Transverse colon (tissue), 4 donors: ENCODE measurements at regions not wholly inside any gene's neighbourhood (a gene's known extent, or its start where the extent isn't known, plus 50 kb on each side); places are given as distances from the start of the nearest gene placed in this dataset.

ENCODE experiments used
- DNase-seq: peaks from one replicate; pipeline ENCODE4 v3.0.0-alpha.2; 2019
- H3K27ac ChIP-seq, 4 donors: fragments of 200-600 bp; sonication (generic); 2 replicates each; pipeline ENCODE4 v1.5.1; 2016 to 2018; ENCODE audit warnings: inconsistent platforms in 4 of 4
- H3K27me3 ChIP-seq: fragments of 200-600 bp; sonication (generic); 2 replicates; pipeline ENCODE4 v1.5.1; 2017; ENCODE audit warnings: inconsistent platforms
- H3K36me3 ChIP-seq, 4 donors: fragments of 200-600 bp; sonication (generic); 2 replicates each; pipeline ENCODE4 v1.5.1; 2017 to 2019; ENCODE audit warnings: inconsistent platforms in 4 of 4
- H3K4me1 ChIP-seq, 4 donors: fragments of 200-600 bp; sonication (generic); 2 replicates each; pipeline ENCODE4 v1.5.1; 2017 to 2020; ENCODE audit warnings: inconsistent platforms in 4 of 4
- H3K4me3 ChIP-seq, 4 donors: fragments of 200-600 bp; sonication (generic); 1 replicate in 1 of 4; 2 replicates in 3 of 4; pipeline versions ENCODE4 v1.5.1 to v1.6.1; 2017 to 2019; ENCODE audit warnings: inconsistent platforms in 4 of 4
- H3K9me3 ChIP-seq, 2 donors: fragments of 200-600 bp; sonication (generic); 2 replicates each; pipeline ENCODE4 v1.5.1; 2017 to 2019; ENCODE audit warnings: inconsistent platforms in 2 of 2
- EP300 ChIP-seq: sonication (generic); formaldehyde crosslinking; IDR thresholded peaks from one replicate; pipeline ENCODE4 v1.6.1; 2017; ENCODE audit warnings: antibody characterized with exemption, low read depth
- POLR2A ChIP-seq: fragments of 450-650 bp; IDR thresholded peaks from one replicate; pipeline ENCODE4 v1.6.1; 2016; ENCODE audit warnings: antibody characterized with exemption, mild to moderate bottlenecking, moderate library complexity
- POLR2AphosphoS5 ChIP-seq, 3 donors: sonication (generic); formaldehyde crosslinking; IDR thresholded peaks; one replicate each; pipeline ENCODE4 v1.6.1; 2016; ENCODE audit warnings: antibody characterized with exemption in 3 of 3
- WGBS, 2 donors: methylation state at CpG; one replicate each; pipeline ENCODE4 v1.1.5; 2018; ENCODE audit warnings: low coverage in 1 of 2; 5-methylcytosine and 5-hydroxymethylcytosine counted together
- in situ Hi-C, 4 donors: fragments of 200-750 bp; cut with MboI; loops; one replicate each; pipeline versions ENCODE4 v1.15.0 to v1.15.1; 2017; ENCODE audit warnings: low sequenced_read_pairs in 3 of 4, low pct_ligation_motif_present in 1 of 4, low pct_unique_long_range_greater_than_20kb in 1 of 4
- intact Hi-C: fragments of 100-400 bp; cut with DNase I; formaldehyde crosslinking; loops from one replicate; pipeline ENCODE4 v1.15.1; 2023; ENCODE audit warnings: low total_unique reads
- TF ChIP-seq, protein P1 (sequence below), 5 experiments: fragments of 200-600 bp in 3 of 5; fragments of 450-650 bp in 2 of 5; sonication (generic) in 3 of 5; IDR thresholded peaks; 1 replicate in 2 of 5; 2 replicates in 3 of 5; pipeline ENCODE4 v1.5.1; 2016 to 2017; ENCODE audit warnings: antibody characterized with exemption in 5 of 5, inconsistent platforms in 3 of 5, mild to moderate bottlenecking in 2 of 5, moderate library complexity in 1 of 5

DNA sequence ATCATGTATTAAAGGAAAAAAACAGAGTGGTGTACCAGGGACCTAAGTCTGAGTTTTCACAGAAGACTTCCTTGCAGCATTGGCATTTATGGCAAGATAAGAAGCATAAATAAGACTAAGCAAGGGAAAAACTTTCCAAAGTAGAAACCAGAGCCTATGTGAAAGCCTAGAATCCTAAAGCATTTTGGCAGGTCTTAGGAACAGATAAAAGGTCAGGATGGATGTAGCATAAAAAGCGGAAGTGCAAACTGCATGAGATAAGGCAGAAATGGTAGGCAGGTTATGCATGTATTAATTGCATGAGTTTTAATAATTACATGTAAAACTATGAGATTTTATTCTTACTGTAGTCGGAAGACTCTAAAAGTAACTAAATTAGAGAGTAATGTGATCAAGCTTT lies 596.5 kb downstream of the SUCLG1 start:
- no peak overlapping the region for H3K27ac ChIP-seq
- H3K36me3 ChIP-seq: no peaks in the 10 kb centered on the region
- H3K4me1 ChIP-seq: peaks cover 0 to under 1% (median 0%) of the 10 kb centered on the region in 4 donors
- H3K9me3 ChIP-seq: no peaks in the 10 kb centered on the region
- TF ChIP-seq, protein P1, sequence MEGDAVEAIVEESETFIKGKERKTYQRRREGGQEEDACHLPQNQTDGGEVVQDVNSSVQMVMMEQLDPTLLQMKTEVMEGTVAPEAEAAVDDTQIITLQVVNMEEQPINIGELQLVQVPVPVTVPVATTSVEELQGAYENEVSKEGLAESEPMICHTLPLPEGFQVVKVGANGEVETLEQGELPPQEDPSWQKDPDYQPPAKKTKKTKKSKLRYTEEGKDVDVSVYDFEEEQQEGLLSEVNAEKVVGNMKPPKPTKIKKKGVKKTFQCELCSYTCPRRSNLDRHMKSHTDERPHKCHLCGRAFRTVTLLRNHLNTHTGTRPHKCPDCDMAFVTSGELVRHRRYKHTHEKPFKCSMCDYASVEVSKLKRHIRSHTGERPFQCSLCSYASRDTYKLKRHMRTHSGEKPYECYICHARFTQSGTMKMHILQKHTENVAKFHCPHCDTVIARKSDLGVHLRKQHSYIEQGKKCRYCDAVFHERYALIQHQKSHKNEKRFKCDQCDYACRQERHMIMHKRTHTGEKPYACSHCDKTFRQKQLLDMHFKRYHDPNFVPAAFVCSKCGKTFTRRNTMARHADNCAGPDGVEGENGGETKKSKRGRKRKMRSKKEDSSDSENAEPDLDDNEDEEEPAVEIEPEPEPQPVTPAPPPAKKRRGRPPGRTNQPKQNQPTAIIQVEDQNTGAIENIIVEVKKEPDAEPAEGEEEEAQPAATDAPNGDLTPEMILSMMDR (IDR thresholded peaks at IDR 0.05): no peak
- TF ChIP-seq EP300: no peak
- TF ChIP-seq POLR2A: no peak
- intact Hi-C loops (no loop called here), in situ Hi-C loops (no loop called here)
- H3K27me3 ChIP-seq: no peaks in the 10 kb centered on the region
- DNase-seq: no peak
- H3K4me3 ChIP-seq: no peak overlapping the region
- 83 to 86% methylated on average over 2 of the region's 2 CpGs for WGBS, 2 donors

DNA sequence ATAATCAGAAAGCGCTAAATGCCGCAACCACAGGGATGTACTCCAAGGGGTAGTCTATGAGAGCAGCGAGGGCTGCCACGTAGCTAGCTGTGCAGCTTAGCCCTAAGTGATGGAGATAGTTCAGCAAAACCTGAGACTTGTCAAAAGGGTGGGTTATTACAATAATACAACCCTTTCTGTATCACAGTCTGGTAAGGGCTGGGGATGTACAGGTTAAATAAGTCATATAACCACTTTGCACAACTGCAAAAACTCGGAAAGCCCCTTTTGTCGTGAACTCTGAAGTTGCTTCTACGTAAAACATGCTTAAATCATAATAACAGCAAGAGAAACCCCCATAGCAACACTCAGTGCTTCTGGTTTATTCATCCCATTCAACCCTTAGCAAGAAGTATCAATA lies 598.8 kb downstream of the SUCLG1 start:
- in situ Hi-C loops: no loop called here
- no peak overlapping the region for H3K4me3 ChIP-seq
- H3K27me3 ChIP-seq: no peaks in the 10 kb centered on the region
- no peak for DNase-seq
- 71 to 75% methylated on average over 5 to 7 of the region's 7 CpGs for WGBS, 2 donors
- no peaks in the 10 kb centered on the region for H3K36me3 ChIP-seq
- peaks cover 0 to 5% (median 0%) of the 10 kb centered on the region in 4 donors for H3K4me1 ChIP-seq
- H3K27ac ChIP-seq: no peak overlapping the region
- no peaks in the 10 kb centered on the region for H3K9me3 ChIP-seq
- intact Hi-C loops: no loop called here
- TF ChIP-seq EP300 (no peak), POLR2AphosphoS5 (IDR thresholded peaks at IDR 0.05) (no peak)
- TF ChIP-seq, protein P1 (IDR thresholded peaks at IDR 0.05): no peak

DNA sequence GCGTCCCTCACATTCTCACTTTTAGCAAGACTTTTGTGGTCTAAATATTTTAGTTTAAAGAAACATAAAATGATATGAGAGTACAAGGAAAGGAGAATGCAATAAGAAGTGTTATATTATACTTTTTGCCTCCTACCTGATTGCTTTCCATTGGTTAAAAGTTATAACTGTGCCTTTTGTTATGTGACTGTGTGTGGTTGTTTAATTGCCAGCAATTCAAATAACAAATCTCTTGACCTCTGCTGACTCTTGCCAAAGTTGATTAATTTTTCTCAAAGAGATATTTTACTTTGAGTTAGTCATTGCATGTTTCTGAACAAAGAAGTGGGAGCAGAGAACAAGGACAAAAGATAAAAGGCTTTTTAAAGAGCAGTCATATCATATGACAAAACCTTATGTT lies 599.5 kb downstream of the SUCLG1 start:
- H3K9me3 ChIP-seq: no peaks in the 10 kb centered on the region
- no peaks in the 10 kb centered on the region for H3K36me3 ChIP-seq
- H3K4me1 ChIP-seq: peaks cover 0 to 5% (median 0%) of the 10 kb centered on the region in 4 donors
- TF ChIP-seq, protein P1 (IDR thresholded peaks at IDR 0.05): no peak
- TF ChIP-seq EP300: no peak
- WGBS, 2 donors: 43 to 63% methylated on average over 1 of the region's 1 CpG
- no peaks in the 10 kb centered on the region for H3K27me3 ChIP-seq
- in situ Hi-C loops: no loop called here
- no peak overlapping the region for H3K4me3 ChIP-seq
- DNase-seq: no peak
- intact Hi-C loops: no loop called here
- H3K27ac ChIP-seq: no peak overlapping the region

DNA sequence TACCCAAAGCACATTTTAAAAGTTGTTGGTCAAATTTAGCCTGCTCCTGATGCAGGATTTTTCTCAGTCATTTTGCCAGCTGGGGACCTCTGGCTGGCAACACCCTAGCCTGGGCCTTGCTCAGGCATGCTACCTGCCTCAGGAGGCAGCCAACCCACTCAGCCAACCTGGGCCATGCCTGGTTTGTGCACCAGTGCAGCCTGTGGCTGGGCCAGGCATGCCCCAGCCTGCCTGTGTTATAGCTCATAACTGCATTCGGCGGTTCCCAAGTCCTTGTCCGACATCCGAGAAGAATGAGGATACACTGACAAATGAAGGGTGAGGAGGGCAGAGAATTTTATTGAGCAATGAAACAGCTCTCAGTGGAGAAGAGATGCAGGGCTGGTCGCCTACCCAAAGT lies 608.0 kb downstream of the SUCLG1 start:
- DNase-seq: no peak
- intact Hi-C loops (no loop called here), in situ Hi-C loops (no loop called here)
- TF ChIP-seq, protein P1 (IDR thresholded peaks at IDR 0.05): no peak
- TF ChIP-seq POLR2AphosphoS5 (IDR thresholded peaks at IDR 0.05) (no peak), EP300 (no peak), POLR2A (no peak)
- H3K4me1 ChIP-seq: peaks cover 0 to 13% (median 0%) of the 10 kb centered on the region in 4 donors
- H3K27ac ChIP-seq: no peak overlapping the region
- WGBS, 2 donors: 94% methylated on average over 5 of the region's 5 CpGs; no CpG with 5 or more reads in 1 of the 2 donors
- H3K27me3 ChIP-seq: no peaks in the 10 kb centered on the region
- H3K36me3 ChIP-seq: no peaks in the 10 kb centered on the region
- H3K9me3 ChIP-seq: no peaks in the 10 kb centered on the region
- H3K4me3 ChIP-seq: no peak overlapping the region
